OCI-LY3 (cell line): ENCODE measurements at regions not wholly inside any gene's neighbourhood (a gene's known extent, or its start where the extent isn't known, plus 50 kb on each side); places are given as distances from the start of the nearest gene placed in this dataset.

Experiments
- H2AFZ ChIP-seq: fragments of 200-600, 300-600 bp; shearing (Covaris generic); 2 replicates; pipeline ENCODE4 v1.6.0; 2014; ENCODE audit warnings: antibody characterized with exemption, low read depth, low read length
- H3K27ac ChIP-seq: fragments of 200-600, 300-600 bp; sonication (generic); 2 replicates; pipeline ENCODE4 v1.5.1; 2014; ENCODE audit warnings: mild to moderate bottlenecking, low read length, moderate library complexity, mixed read lengths
- H3K27me3 ChIP-seq: fragments of 200-600, 300-600 bp; sonication (generic); 2 replicates; pipeline ENCODE4 v1.6.1; 2014; ENCODE audit warnings: low read depth, low read length, mixed read lengths
- H3K36me3 ChIP-seq: fragments of 200-600, 300-600 bp; sonication (generic); replicated peaks from 2 replicates; pipeline ENCODE3; 2014; ENCODE audit warnings: low read depth, low read length, mixed read lengths
- H3K4me1 ChIP-seq: fragments of 300-600, 200-600 bp; sonication (generic); 2 replicates; pipeline ENCODE4 v1.6.1; 2014; ENCODE audit warnings: low read length, mixed read lengths
- H3K4me2 ChIP-seq: fragments of 200-600, 300-600 bp; sonication (generic); 2 replicates; pipeline ENCODE4 v1.6.1; 2014; ENCODE audit warnings: low read length, mixed read lengths
- H3K4me3 ChIP-seq: fragments of 300-600, 200-600 bp; sonication (generic); 2 replicates; pipeline ENCODE4 v1.5.1; 2014; ENCODE audit warnings: antibody characterized with exemption, mild to moderate bottlenecking, low read length, moderate library complexity
- H3K79me2 ChIP-seq: fragments of 300-600, 200-600 bp; shearing (Covaris generic); 2 replicates; pipeline ENCODE4 v1.6.1; 2014; ENCODE audit warnings: mild to moderate bottlenecking, low read length, mixed read lengths
- H3K9ac ChIP-seq: fragments of 300-600, 200-600 bp; shearing (Covaris generic); 2 replicates; pipeline ENCODE4 v1.6.0; 2014; ENCODE audit warnings: mild to moderate bottlenecking, low read length, moderate library complexity
- H3K9me3 ChIP-seq: fragments of 200-600, 300-600 bp; shearing (Covaris generic); 2 replicates; pipeline ENCODE4 v1.6.1; 2014; ENCODE audit warnings: low read length, mixed read lengths; ENCODE audit not compliant: insufficient read depth
- H4K20me1 ChIP-seq: fragments of 200-600, 300-600 bp; sonication (generic); 2 replicates; pipeline ENCODE4 v1.6.1; 2016; ENCODE audit warnings: low read length, mixed read lengths; ENCODE audit not compliant: insufficient read depth
- EZH2phosphoT487 ChIP-seq: fragments of 200-600 bp; shearing (Covaris generic); IDR thresholded peaks from 2 replicates; pipeline ENCODE4 v1.6.1; 2018; ENCODE audit warnings: antibody characterized with exemption, mixed run types, low read depth
- TF ChIP-seq, protein P1 (sequence below): fragments of 200-600, 300-600 bp; sonication (generic); IDR thresholded peaks from 2 replicates; pipeline ENCODE4 v1.5.1; 2014; ENCODE audit warnings: antibody characterized with exemption, low read length, low read depth

DNA sequence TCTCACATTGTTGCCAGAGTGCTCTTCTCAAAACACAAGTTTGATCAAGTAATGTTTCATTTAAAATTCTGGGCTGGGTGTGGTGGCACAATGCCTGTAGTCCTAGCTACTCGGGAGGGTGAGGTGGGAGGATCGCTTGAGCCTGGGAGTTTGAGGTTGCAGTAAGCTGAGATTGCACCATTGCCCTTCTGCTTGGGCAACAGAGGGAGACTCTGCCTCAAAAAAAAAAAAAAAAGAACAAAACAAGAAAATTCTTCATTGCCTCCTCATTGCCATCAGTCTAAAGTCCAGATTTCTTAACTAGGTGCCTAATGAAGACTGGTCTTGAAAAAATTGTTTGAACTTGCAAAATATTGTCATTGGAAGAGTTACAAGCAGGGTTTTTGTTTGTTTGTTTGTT, 120.1 kb downstream of the MFAP3L start:
- H4K20me1 ChIP-seq: no peaks in the 10 kb centered on the region
- H3K79me2 ChIP-seq: no peaks in the 10 kb centered on the region
- H2AFZ ChIP-seq: no peak overlapping the region
- no peak overlapping the region for H3K9ac ChIP-seq
- H3K4me2 ChIP-seq: no peak overlapping the region
- no peak overlapping the region for H3K27ac ChIP-seq
- H3K4me1 ChIP-seq: no peaks in the 10 kb centered on the region
- 0 out of 2 replicates have a peak, but pooled peaks cover 5% of the 10 kb centered on the region for H3K27me3 ChIP-seq
- no peaks in the 10 kb centered on the region for H3K36me3 ChIP-seq
- no peak overlapping the region for H3K4me3 ChIP-seq
- TF ChIP-seq, protein P1, sequence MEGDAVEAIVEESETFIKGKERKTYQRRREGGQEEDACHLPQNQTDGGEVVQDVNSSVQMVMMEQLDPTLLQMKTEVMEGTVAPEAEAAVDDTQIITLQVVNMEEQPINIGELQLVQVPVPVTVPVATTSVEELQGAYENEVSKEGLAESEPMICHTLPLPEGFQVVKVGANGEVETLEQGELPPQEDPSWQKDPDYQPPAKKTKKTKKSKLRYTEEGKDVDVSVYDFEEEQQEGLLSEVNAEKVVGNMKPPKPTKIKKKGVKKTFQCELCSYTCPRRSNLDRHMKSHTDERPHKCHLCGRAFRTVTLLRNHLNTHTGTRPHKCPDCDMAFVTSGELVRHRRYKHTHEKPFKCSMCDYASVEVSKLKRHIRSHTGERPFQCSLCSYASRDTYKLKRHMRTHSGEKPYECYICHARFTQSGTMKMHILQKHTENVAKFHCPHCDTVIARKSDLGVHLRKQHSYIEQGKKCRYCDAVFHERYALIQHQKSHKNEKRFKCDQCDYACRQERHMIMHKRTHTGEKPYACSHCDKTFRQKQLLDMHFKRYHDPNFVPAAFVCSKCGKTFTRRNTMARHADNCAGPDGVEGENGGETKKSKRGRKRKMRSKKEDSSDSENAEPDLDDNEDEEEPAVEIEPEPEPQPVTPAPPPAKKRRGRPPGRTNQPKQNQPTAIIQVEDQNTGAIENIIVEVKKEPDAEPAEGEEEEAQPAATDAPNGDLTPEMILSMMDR: no peak
- no peak for TF ChIP-seq EZH2phosphoT487
- no peaks in the 10 kb centered on the region for H3K9me3 ChIP-seq

DNA sequence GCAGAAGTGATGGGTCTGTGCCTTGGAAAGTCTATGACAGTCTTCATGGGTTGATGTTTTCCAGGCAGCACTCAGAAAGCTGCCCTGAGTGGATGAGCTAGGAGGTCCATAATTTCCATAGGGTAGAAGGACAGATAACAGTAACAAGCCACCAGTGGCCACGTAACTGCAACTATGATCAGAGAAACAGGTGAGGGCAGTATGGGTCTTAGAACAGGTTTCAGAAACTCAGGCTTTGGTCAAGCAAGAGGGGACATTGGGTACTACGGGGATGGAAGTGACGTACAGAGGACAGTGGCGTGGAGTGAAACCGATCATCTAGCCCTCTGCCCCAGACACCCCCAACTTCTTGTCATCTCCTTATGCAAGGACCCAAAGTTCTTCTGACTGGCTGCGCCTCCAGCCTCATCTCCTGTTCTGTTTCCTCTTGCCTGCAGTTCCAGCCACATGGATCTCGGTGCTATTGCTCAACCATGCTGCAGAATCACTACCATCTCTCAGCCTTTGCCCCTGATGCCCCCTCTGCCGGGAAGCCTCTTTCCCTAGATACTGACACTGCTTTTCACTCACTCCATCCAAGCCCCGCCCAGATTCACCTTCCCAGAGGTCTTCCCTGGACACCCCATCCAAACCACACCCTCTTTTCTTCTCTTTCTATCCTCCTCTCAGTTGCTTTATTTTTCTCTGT, 123.4 kb downstream of the MFAP3L start:
- TF ChIP-seq, protein P1: 0 out of 2 replicates have a peak, but pooled peaks have one; percentile 8
- TF ChIP-seq EZH2phosphoT487: no peak
- no peaks in the 10 kb centered on the region for H3K9me3 ChIP-seq
- no peak overlapping the region for H3K4me3 ChIP-seq

DNA sequence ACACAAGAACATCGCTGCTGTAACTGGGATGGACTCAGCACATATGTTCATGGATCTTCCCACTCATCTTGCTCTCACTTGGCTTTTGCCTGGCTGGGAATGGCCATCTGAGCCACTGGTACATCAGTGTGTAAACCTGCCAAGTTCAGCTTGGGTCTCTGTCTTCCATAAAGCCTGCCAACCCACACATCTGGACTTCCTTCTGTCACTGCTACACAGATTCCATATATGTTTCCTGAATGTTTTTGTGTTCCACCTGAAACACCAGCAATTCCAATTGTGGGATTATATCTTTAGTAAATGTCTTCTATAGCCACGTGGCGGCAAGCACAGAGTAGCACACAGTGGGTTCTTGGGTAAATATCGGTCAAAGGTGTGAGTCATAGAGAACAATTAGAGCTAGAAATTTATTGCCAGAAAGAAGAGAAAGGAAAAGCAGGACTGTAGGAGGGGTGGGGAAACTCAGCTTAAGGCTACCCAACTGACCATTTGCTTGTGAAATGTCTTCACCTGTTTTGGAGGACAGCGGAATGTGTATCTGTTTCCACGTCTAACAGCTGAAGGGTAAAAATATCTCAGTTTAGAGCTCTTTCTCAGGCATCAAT, 125.9 kb downstream of the MFAP3L start:
- H3K79me2 ChIP-seq: no peaks in the 10 kb centered on the region
- H3K4me2 ChIP-seq: no peak overlapping the region
- no peaks in the 10 kb centered on the region for H3K9me3 ChIP-seq
- H3K36me3 ChIP-seq: no peaks in the 10 kb centered on the region
- TF ChIP-seq EZH2phosphoT487: no peak
- no peak overlapping the region for H3K27ac ChIP-seq
- H4K20me1 ChIP-seq: no peaks in the 10 kb centered on the region
- H3K27me3 ChIP-seq: peaks cover 5% of the 10 kb centered on the region; the same call in 1 of the 2 replicates
- no peak overlapping the region for H3K4me3 ChIP-seq
- no peaks in the 10 kb centered on the region for H3K4me1 ChIP-seq
- H2AFZ ChIP-seq: no peak overlapping the region
- H3K9ac ChIP-seq: no peak overlapping the region

More for the DNA sequence above, 123.4 kb downstream of the MFAP3L start:
- H2AFZ ChIP-seq: no peak overlapping the region
- no peaks in the 10 kb centered on the region for H3K4me1 ChIP-seq
- no peaks in the 10 kb centered on the region for H3K36me3 ChIP-seq
- H3K27ac ChIP-seq: no peak overlapping the region
- no peaks in the 10 kb centered on the region for H4K20me1 ChIP-seq
- H3K79me2 ChIP-seq: no peaks in the 10 kb centered on the region
- peaks cover 5% of the 10 kb centered on the region; the same call in 1 of the 2 replicates for H3K27me3 ChIP-seq
- no peak overlapping the region for H3K9ac ChIP-seq
- H3K4me2 ChIP-seq: no peak overlapping the region

DNA sequence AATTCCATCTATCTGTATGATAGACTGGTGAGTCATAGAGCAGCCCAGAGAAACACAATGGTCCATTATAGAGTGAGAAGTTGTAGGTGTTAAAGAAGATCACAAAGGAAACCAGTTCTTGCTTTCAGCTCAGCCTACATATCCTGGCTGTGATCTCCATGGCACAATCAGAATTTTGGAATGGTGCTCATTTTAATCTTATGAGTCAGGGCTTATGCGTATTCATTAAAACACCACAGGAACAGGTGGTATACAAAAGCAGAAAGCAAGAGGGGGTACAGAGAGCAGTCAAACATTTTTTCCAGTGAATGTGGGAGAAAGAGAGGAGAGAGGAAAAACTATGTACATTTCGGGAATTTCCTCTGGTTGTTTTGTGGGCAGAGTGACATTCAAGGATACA, 126.9 kb downstream of the MFAP3L start:
- TF ChIP-seq EZH2phosphoT487: no peak
- TF ChIP-seq, protein P1: no peak
- Histone ChIP-seq H3K9me3 (no peaks in the 10 kb centered on the region), H3K4me3 (no peak overlapping the region), H2AFZ (no peak overlapping the region), H3K4me2 (no peak overlapping the region), H4K20me1 (no peaks in the 10 kb centered on the region), H3K9ac (no peak overlapping the region), H3K79me2 (no peaks in the 10 kb centered on the region), H3K27ac (no peak overlapping the region), H3K27me3 (peaks cover 5% of the 10 kb centered on the region; the same call in 1 of the 2 replicates), H3K36me3 (no peaks in the 10 kb centered on the region), H3K4me1 (no peaks in the 10 kb centered on the region)
